ENCODE measurements at regions not wholly inside any gene's neighbourhood (a gene's known extent, or its start where the extent isn't known, plus 50 kb on each side); places are given as distances from the start of the nearest gene placed in this dataset.

DNA sequence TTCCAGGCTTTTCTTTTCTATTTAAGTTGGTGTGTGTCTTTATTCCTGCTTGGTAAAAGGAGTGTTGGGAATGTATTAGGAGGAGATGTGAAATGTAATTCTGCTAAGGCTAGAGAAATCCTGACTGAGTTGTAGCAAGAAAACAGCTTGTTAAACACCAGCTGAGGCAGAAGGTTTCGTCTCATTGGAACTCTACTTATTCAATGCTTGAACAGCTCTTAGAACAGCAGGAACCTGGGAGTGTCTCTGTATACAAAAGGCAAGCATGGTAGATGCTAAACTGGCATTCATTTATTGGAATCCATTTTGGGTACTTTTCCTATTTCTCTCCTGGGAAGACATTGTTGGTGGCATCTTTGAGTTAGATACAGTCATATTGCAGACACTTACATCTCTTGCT lies 280.9 kb downstream of the HRH4 start:
- DNase-seq, result no peak

DNA sequence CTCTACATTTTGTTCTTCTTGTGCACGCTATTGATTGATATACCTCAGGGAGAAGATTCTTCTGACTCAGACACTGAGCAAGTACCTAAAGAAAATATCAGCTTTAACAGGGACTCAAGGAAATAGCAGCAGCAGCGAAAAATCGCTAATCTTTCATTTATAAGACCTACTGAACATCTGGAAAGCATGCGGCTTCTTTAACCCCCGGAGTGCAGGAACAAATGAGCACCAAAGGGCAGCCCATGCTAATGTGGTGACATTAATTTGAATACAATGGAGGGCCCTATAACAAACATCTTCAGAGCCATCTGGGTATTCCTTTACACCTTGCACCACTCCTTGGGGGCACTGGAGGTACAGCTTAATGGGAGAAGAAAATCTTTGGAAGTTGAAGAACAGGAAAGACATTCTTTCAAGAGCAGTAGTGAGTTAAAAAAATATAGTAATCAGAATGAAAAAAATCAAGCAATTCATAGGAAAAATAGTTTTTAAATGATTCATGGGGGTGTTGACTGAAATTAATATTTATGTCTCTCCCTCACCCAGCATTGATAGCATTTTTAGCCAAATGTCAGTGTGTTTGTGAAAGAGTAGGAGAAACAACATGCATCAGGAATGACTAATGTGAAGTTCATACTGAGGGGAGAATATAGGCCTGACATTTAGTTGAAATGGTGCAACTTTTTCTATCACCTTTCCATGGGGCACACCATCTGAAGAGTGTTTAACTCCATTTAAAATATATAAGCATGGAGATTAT lies 281.7 kb downstream of the HRH4 start:
- no peak for DNase-seq

DNA sequence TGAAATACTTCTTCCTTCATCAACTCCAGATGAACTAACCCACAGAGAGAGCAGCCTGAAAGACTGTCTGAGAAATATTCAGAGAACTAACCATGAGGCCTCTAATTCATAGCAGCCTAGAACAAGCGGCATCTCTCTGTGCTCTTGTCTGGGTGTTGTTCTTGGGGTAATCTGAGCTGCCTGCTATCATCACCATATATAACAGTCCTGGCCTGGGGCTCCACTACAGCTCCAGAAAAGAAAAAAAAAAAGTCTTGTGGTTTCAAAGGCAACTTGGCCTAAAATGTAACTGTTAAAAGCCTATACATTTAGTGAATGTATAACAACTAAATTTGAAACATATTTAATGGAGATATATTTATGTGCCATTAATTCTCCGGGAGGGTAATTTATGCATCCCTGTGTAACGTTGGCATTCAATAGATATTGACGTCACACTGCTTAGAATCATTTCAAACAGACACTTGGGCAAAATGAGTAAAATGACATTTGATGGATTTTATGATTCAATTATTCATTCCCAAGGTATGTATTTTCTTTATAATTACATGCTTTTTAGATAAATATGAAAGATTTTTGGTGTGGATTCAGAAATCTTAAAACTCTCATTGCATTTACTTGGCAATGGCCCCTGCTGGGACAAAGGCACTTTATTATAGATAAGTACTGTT lies 294.3 kb downstream of the HRH4 start:
- DNase-seq, result no peak

DNA sequence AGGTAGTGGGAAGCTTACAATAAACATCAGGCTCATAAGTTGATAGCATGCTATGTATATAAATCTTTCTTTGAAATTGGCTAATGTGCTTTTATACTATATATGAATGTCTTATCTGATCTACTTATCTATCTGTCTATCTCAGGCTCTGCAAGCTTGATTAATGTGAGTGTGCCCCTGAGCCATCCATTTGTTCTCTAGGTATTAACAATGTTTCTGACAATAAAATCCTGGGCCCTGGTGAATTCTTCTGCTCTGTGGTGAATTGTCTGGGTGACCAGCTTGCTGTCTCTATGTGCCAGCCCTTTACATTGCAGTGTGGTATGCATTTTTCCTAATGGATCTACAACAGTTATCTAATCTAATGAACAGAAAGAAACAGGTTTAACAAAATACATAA lies 295.9 kb downstream of the HRH4 start:
- no peak for DNase-seq

DNA sequence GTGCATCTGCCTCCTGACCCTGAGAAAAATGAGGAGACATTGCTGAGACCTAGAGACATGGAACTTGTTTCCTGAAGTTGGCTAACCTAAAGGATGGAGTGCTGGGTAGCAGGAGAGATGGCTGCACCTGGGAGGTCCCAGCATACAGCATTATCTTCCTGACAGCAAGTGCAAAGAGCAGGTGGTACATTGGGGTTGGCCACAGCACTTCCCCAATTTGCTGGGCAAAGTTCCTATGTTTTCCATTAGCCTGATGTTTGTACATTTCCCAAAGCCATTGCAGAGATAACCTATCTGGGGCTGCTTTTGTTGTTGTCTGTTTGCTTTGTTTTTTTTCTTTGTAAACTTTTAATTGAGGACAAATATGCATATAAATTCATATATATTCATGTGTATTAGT lies 296.7 kb downstream of the HRH4 start:
- DNase-seq, result no peak

DNA sequence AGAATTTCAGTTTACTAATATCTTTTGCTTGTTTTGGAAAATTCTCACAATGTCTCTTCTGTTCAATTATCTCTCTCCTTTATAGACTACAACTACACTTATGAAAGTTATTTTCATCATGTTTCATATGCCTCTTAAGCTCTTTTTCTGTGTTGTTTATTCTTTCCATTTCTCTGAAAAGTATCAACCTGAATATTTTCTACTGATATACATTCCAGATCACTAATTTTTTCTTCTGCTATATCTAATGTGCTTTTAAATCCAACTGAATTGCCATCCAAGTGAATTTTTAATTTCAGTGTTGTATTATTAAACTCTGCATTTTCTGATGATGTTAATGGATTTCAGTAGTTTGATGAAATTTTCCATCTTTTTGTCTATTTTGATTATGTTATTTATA lies 301.3 kb downstream of the HRH4 start:
- DNase-seq, result no peak

DNA sequence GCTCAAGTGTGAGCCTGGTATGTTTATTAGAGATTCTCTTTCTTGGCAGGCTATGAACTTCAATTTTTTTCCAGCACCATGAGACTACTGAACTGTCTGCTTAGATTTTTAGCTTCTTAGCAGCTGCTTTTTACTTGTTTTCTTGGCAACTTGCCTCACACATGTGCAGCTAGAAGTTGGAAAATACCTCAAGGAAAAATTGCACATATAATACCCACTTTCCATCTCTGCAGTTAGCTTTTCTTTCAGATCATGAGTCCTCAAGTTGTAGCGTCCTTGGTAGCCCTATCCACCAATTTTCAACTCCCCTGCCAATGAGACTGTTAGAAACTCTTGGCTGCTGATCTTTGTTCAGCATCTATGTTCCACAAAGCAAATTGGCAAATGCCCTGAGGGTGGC lies 302.1 kb downstream of the HRH4 start:
- no peak for DNase-seq

DNA sequence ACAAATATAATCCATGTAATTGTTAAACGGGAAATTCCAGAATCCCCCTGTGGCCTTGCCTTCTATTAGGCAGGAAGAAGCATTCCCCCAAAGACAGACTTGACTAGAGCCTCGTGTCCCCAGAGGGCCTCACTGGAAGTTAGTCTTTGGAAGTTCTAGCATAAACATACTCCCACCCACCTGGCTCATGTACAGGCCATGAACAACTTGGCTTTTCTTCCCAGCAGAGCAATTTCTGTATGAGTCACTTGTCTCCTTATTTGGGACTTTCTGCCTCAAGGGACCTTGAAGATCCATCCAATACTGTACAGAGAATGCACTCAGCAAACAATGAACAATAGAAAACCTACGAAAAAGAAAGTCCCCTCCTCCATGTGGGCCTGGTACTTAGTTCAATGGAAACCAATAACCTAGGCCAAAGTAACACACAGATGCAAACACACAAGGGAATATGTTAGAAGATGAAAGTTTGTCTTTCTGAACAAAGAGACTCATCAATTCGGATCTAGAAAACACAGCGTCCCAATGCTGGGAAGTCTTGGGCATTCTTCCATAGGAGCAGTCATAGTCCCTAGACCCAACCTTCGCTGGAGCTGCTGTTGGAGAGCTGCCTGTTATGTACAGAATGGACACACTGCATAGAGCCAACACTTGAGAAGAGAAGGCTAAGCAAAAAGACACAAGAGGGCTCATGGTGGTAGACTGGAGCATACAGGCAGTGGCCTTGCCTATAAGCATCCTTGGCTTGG lies 303.5 kb downstream of the HRH4 start:
- DNase-seq, result no peak

DNA sequence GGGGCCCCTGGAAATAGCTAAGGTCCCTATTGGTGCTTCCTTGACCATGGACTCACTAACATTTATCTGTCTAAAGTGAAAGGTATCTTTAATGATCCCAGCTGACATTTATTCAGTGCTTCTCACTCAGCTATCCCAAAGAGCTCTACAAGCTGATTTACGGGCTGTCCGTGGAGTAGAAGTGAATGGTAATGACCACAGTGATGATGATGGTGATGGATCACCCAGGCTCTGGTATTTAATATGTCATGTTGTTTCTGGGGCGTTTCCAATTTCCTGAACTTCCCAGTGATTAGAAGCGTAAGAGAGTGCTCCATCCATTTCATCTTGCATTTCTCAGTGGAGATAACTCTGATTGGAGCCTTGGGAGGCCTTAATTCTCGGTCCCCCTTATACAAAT lies 304.3 kb downstream of the HRH4 start:
- DNase-seq, result no peak

DNA sequence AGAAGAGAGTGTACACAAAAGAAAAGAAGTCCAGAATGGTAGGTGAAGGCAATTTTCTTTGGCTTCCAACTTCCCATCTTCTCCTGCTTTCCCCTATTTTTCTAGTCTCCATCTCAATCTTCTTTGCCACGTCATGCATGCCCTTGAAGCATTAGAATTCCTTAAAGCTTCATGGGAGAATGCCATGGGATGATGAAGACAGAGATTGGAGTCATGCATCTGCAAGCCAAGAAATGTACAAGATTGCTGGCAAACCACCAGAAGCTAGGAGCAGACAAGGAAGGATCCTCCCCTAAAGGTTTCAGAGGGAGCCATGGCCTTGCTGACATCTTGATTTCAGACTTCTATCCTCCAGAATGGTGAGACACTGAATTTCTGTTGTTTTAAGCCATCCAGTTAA lies 305.9 kb downstream of the HRH4 start:
- no peak for DNase-seq

DNA sequence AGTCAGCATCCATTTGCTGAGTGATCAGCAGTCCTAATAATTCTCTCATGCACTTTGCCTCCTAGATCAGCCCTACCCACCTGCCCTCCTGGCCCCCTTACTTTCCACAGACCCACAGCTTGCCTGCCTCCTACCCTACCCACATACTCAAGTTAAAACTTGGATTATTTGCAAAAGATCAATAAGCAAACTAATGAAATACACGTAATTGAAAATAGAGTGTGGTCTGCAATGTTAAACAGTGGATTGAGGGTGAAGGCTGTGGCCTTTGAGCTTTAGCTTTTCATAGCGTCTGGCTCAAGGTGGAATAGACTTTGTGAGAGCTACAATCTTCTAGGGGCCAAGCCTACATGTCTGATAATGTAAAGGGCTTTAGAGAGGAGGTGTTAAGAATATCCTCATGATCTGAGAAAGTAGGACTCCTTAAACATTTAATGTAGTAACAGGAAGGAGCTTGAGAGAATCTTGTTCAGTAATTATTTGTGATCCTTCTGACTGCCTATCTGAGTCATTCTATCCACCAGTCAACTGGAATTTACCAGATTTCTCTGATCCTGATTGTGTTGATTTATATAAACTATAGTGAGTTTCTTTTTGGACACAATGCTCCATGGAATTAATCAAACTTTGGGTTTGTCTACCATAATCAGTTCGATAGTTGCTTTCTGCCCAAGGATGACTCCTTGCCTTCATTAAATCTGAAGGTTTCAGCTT lies 310.0 kb downstream of the HRH4 start:
- no peak for DNase-seq

DNA sequence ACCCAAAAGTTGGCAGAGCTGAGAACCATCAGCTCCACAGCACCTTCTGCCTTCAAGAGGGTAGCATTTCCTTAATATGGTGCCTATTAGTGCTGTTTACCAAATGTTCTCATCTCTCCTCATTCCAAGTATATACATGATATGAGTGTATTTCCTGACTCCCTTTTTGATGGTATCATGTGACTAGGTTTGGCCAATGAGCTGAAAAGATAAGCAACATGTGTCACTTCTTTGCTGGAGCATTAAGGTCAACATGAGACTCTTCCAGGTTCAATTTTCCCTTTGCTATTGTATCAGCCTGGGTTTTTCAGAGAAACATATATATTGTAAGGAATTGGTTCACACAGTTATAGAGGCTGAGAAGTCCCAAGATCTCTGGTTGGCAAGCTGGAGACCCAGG lies 310.9 kb downstream of the HRH4 start:
- no peak for DNase-seq

DNA sequence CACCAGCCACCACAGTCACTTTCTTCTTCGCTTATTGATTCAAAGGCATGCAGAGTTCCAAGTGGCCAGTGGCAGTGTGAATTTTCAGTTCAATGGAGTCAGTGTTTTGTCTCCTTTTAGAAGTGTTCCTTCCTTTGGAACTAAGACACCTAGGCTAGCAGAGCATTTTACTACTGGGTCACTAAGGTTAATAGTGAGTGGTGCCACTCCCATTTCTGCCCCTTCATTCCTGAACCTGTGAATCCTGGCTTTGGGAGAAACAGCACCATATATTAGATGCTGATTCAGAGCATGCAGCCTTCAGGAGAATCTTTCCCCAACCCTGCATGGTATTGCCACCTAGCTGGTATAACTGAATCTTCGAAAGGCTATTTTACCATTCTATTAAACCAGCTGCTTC lies 312.7 kb downstream of the HRH4 start:
- no peak for DNase-seq

DNA sequence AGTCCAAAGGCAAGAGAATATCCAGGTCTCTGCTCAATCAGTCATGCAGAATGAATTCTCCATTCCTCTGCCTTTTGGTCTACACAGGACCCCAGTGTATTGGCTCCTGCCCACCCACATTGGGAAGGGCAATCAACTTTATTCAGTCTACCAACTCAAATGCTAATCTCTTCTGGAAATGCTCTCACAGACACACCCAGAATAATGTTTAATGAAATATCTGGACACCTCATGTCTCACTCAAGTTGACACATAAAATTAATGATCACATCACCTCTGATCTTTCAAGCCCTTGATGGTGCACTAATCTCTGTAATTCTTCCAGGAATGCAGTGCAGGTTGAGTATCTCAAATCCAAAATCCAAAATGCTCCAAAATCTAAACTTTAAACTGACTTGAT lies 315.6 kb downstream of the HRH4 start:
- DNase-seq, result no peak

DNA sequence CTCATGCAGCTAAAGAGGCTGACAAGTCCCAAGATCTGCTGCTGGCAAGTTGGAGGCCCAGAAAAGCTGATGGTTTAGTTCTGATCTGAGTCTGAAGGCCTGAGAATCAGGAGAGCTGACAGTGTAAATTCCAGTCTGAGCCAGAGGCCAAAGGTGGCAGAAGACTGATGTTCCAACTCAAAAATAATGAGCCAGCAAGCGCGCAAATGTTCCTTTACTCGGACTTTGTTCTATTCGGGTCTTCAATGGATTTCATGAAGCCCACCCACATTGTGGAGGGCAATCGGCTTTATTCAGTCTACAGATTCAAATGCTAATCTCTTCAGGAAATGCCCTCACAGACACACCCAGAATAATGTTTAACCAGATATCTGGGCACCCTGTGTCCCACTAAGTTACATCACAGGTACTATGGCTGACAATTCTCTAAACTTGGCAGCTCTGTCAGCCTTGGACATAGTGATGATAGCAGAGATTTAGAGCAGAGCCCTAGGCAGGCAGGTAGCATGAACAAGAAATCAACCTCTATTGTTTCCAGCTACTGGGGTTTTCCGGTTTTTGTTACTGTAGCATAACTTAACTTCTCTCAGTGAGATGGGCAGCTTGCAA lies 318.5 kb downstream of the HRH4 start:
- DNase-seq, result no peak

DNA sequence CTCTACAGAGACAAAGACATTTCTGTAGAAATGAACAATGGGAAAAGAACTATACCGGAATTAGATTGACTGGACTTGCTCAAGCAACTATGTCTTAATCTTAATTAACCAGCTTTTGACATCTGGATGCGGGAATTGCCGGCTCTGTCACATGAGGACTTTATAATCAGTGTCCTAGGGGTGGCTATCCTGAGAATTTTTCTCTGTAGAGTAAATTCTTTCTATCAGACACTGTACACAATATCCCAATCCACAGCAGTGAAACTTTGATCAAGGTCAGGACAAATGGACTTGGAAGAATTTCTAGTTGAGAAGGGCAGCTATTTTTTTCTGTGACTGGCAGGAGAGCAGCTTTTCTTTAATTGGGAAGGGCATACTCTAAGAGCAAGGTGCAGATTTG lies 322.1 kb downstream of the HRH4 start:
- no peak for DNase-seq

DNA sequence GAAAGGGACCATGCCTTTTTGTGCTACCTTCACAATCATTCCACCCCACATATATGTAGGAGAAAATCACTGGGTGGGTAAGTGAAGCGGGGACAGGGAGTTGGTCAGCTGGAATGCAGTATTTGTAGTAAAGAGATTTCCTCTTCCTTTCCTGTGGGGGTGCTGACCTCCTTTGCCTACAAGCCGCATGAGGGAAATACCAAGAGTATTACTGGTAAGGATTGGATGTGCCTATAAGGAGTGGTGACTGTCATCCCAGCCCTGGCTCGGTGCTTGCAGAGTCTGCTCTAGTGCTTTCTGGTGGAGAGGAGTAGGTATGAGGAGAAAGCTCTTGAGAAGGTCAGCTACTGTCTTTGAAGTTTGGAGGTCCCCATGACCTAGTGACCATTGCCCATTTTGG lies 324.6 kb downstream of the HRH4 start:
- DNase-seq, result no peak

DNA sequence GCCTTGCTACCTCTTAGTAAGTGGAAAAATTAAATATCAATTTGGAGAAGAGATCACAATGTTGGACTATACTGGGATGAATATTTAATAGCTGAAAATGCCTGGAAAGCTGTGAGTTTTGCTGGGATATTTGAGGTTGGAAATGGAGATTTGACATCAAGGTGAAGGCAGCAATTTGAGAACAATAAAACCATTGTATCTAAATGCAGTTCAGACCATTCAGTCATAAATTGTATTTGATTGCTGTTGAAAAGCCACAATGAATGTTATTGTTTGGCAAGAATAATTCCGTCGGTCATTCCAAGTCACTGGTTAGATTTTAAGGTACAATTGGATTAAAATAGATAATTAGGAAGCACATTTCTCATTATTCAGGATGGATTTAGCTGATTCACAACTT lies 325.6 kb downstream of the HRH4 start:
- DNase-seq, result no peak

DNA sequence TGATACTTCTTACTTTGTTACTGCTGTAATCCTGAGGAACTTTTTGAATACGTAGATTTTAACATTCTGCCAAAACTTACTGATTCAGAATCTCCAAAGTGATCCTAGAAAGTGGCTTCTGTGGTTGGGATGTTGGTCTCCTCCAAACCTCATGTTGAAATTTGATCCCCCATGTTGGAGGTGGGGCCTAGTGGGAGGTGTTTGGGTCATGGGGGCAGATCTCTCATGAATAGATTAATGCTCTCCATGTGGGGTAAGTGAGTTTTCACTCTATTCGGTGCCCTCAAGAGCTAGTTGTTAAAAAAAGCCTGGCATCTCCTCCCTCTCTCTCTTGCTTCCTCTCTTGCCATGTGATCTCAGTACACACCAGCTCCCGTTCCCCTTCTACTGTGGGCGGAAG lies 329.9 kb downstream of the HRH4 start:
- DNase-seq, result no peak

DNA sequence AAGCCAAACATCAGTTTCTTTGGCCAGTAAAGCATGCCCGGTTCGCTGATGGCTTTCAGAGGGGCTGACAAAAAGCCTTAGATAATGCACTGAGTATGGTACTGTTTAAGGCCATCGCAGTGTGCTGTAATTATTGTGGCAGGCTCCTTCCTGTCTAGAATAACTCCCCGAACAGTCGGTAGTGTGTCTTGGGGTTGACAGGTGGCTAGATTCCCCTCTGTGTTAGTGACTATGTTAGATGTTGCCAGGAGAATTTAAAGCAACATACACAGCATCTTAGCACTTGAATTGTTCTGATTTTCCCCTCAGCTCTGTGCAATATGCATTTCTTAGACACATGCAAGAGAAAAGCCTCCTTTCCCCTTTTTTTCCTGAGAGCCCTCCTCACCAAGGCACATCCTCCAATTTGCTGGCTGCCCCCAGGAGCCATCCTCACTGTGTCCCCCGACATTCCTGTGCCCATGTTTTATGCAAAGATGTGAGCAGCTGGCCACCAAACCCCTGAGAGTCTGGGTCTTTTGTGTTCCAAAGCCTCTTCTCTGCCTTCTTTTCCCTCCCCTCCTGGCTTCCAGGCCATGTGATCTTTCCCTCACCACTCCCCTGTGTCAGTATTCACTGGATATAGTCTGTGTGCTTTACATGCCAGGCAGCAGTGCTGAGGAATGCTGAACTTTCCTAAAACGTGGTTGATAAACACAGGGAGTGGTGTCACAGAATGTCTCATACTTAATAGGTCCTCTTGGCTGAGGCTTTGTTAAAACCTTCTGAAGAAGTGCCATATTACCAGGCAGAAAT lies 331.5 kb downstream of the HRH4 start:
- DNase-seq, result no peak

DNA sequence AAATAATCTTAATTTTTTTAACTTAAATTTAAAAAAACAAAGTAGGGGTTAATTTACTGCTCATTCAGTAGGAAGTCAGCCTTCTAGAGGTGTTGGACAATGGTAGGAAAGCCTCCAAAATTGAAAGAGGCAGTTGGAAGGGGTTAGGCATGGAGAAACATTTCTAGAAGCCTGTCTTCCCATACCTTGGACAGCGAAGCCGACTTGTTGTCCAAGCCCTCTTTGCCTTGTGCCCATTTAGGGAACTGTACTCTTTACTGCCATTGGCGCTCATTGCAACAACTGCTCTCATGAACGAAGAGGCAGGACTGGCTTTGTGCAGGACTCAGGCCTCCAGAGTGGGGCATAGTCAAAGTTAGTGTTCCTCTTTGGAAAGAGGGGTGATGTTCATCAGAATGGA lies 333.3 kb downstream of the HRH4 start:
- DNase-seq, result no peak

DNA sequence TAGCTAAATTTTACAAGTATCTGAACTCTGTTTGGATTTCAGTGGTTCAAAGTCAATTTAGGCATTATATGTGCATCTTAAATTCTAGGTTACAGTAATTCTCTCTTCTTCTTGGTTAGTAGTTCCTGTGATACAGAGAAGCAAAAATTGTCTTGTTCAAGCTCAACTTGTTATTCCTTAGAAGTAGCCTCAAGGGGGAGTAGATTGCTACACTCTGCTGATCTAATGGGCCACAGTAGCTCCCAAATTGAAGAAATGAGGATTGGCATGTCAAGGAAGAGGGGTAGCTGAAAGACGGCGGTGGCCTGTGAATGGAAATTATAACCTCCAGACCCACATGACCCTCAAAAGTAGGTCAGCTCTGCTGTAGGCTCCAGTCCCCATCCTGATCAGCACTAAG lies 334.7 kb downstream of the HRH4 start:
- no peak for DNase-seq

Data from effector CD8-positive, alpha-beta T cell (primary cell).